Stimulated activated CD4-positive, alpha-beta T cell treated with anti-CD3 and anti-CD28 coated beads, Interleukin-1b, Interleukin-23, amount 100 ng/mL, for 1 hour (primary cell): ENCODE measurements at regions not wholly inside any gene's neighbourhood (a gene's known extent, or its start where the extent isn't known, plus 50 kb on each side); places are given as distances from the start of the nearest gene placed in this dataset.
A peak's percentile ranks its signal among the peaks of the same experiment; 100 is the strongest.

Experiments used
- DNase-seq, 2 donors: peaks; one replicate each; pipeline ENCODE4 v3.0.0-alpha.2; 2020; ENCODE audit warnings: low read depth in 2 of 2

GRCh38 chr15:35727627-35728026 lies 181.7 kb upstream of the DPH6 start:
- no peak for DNase-seq

GRCh38 chr15:35728219-35728940 lies 182.4 kb upstream of the DPH6 start:
- no peak for DNase-seq

GRCh38 chr15:35736150-35736549 lies 190.2 kb upstream of the DPH6 start:
- DNase-seq, result no peak

GRCh38 chr15:35737441-35737840 lies 191.5 kb upstream of the DPH6 start:
- DNase-seq, result no peak

GRCh38 chr15:35738370-35738769 lies 192.4 kb upstream of the DPH6 start:
- no peak for DNase-seq

- no peak for DNase-seq
Measured at GRCh38 chr15:35740761-35741160, 194.8 kb upstream of the DPH6 start.

GRCh38 chr15:35741395-35741794 lies 195.4 kb upstream of the DPH6 start:
- no peak for DNase-seq

- DNase-seq, result no peak
Measured at GRCh38 chr15:35741881-35742280, 195.9 kb upstream of the DPH6 start.

- DNase-seq, result no peak
Measured at GRCh38 chr15:35743321-35743720, 197.4 kb upstream of the DPH6 start.

GRCh38 chr15:35746121-35746520 lies 200.2 kb upstream of the DPH6 start:
- DNase-seq, result no peak

GRCh38 chr15:35748105-35748504 lies 202.1 kb upstream of the DPH6 start:
- no peak for DNase-seq

- DNase-seq, result no peak
Measured at GRCh38 chr15:35750051-35750450, 204.1 kb upstream of the DPH6 start.

GRCh38 chr15:35751413-35752133 lies 205.6 kb upstream of the DPH6 start:
- peak in 1 of 2 donors; percentile 17 for DNase-seq

- DNase-seq, result no peak
Measured at GRCh38 chr15:35752134-35752466, 206.1 kb upstream of the DPH6 start.

- no peak for DNase-seq
Measured at GRCh38 chr15:35753486-35753885, 207.5 kb upstream of the DPH6 start.

- DNase-seq, result no peak
Measured at GRCh38 chr15:35755237-35755802, 209.4 kb upstream of the DPH6 start.

- no peak for DNase-seq
Measured at GRCh38 chr15:35756623-35757022, 210.7 kb upstream of the DPH6 start.

- no peak for DNase-seq
Measured at GRCh38 chr15:35757361-35757760, 211.4 kb upstream of the DPH6 start.

GRCh38 chr15:35757765-35758164 lies 211.8 kb upstream of the DPH6 start:
- DNase-seq, result no peak

- no peak for DNase-seq
Measured at GRCh38 chr15:35764661-35765519, 218.9 kb upstream of the DPH6 start.

- no peak for DNase-seq
Measured at GRCh38 chr15:35768949-35769348, 223.0 kb upstream of the DPH6 start.

- no peak for DNase-seq
Measured at GRCh38 chr15:35769656-35770055, 223.7 kb upstream of the DPH6 start.
